ENCODE measurements at regions not wholly inside any gene's neighbourhood (a gene's known extent, or its start where the extent isn't known, plus 50 kb on each side); places are given as distances from the start of the nearest gene placed in this dataset.

- TF ChIP-seq CTCF (conservative IDR thresholded peaks at IDR 0.05; ENCODE audit: low read depth, low read length) (no peak), EZH2 (IDR thresholded peaks at IDR 0.05; ENCODE audit: borderline replicate concordance, low read depth, low read length, poor library complexity, severe bottlenecking) (no peak)
Observed at GRCh38 chr22:26992556-26992955, 335.2 kb downstream of the MIAT start.

All from A673 (cell line).